ENCODE measurements at regions not wholly inside any gene's neighbourhood (a gene's known extent, or its start where the extent isn't known, plus 50 kb on each side); places are given as distances from the start of the nearest gene placed in this dataset.

GRCh38 chr10:24010436-24010970 lies 198.4 kb upstream of the KIAA1217 start:
- no peak for DNase-seq (ENCODE audit: low read depth, low spot score)

- no peak for DNase-seq (ENCODE audit: low read depth, low spot score)
Observed at GRCh38 chr10:24012249-24012803, 196.6 kb upstream of the KIAA1217 start.

GRCh38 chr10:24027107-24027506 lies 181.8 kb upstream of the KIAA1217 start:
- no peak for DNase-seq (ENCODE audit: low read depth, low spot score)

GRCh38 chr10:24034571-24034970 lies 174.4 kb upstream of the KIAA1217 start:
- DNase-seq (ENCODE audit: low read depth, low spot score), result no peak

GRCh38 chr10:24035761-24036160 lies 173.2 kb upstream of the KIAA1217 start:
- no peak for DNase-seq (ENCODE audit: low read depth, low spot score)

GRCh38 chr10:24039315-24039714 lies 169.6 kb upstream of the KIAA1217 start:
- DNase-seq (ENCODE audit: low read depth, low spot score), result no peak

- no peak for DNase-seq (ENCODE audit: low read depth, low spot score)
Observed at GRCh38 chr10:24039897-24040296, 169.0 kb upstream of the KIAA1217 start.

- no peak for DNase-seq (ENCODE audit: low read depth, low spot score)
Observed at GRCh38 chr10:24041034-24041433, 167.9 kb upstream of the KIAA1217 start.

GRCh38 chr10:24041834-24042233 lies 167.1 kb upstream of the KIAA1217 start:
- no peak for DNase-seq (ENCODE audit: low read depth, low spot score)

- DNase-seq (ENCODE audit: low read depth, low spot score), result no peak
Observed at GRCh38 chr10:24042884-24043283, 166.1 kb upstream of the KIAA1217 start.

- no peak for DNase-seq (ENCODE audit: low read depth, low spot score)
Observed at GRCh38 chr10:24046060-24046459, 162.9 kb upstream of the KIAA1217 start.

- DNase-seq (ENCODE audit: low read depth, low spot score), result no peak
Observed at GRCh38 chr10:24047176-24047575, 161.8 kb upstream of the KIAA1217 start.

GRCh38 chr10:24054421-24054820 lies 154.5 kb upstream of the KIAA1217 start:
- no peak for DNase-seq (ENCODE audit: low read depth, low spot score)

- no peak for DNase-seq (ENCODE audit: low read depth, low spot score)
Observed at GRCh38 chr10:24080207-24080606, 128.7 kb upstream of the KIAA1217 start.

- DNase-seq (ENCODE audit: low read depth, low spot score), result no peak
Observed at GRCh38 chr10:24086296-24087086, 122.4 kb upstream of the KIAA1217 start.

- no peak for DNase-seq (ENCODE audit: low read depth, low spot score)
Observed at GRCh38 chr10:24091256-24091655, 117.7 kb upstream of the KIAA1217 start.

GRCh38 chr10:24096281-24096680 lies 112.7 kb upstream of the KIAA1217 start:
- DNase-seq (ENCODE audit: low read depth, low spot score), result no peak

GRCh38 chr10:24097751-24098207 lies 111.2 kb upstream of the KIAA1217 start:
- no peak for DNase-seq (ENCODE audit: low read depth, low spot score)

- DNase-seq (ENCODE audit: low read depth, low spot score), result no peak
Observed at GRCh38 chr10:24104895-24105294, 104.0 kb upstream of the KIAA1217 start.

GRCh38 chr10:24113901-24114300 lies 95.0 kb upstream of the KIAA1217 start:
- DNase-seq (ENCODE audit: low read depth, low spot score), result no peak

- DNase-seq (ENCODE audit: low read depth, low spot score), result no peak
Observed at GRCh38 chr10:24114556-24114955, 94.4 kb upstream of the KIAA1217 start.

GRCh38 chr10:24115403-24115802 lies 93.5 kb upstream of the KIAA1217 start:
- DNase-seq (ENCODE audit: low read depth, low spot score), result no peak

GRCh38 chr10:24118246-24118645 lies 90.7 kb upstream of the KIAA1217 start:
- DNase-seq (ENCODE audit: low read depth, low spot score), result no peak
